CD4-positive, alpha-beta T cell treated with Interferon gamma for 1 hour (primary cell): ENCODE measurements at regions not wholly inside any gene's neighbourhood (a gene's known extent, or its start where the extent isn't known, plus 50 kb on each side); places are given as distances from the start of the nearest gene placed in this dataset.

Source experiments
- DNase-seq: peaks from one replicate; pipeline ENCODE4 v3.0.0-alpha.2; 2020

GRCh38 chr13:59607172-59607571 lies 556.6 kb downstream of the DIAPH3 start:
- no peak for DNase-seq

GRCh38 chr13:59607780-59608233 lies 555.9 kb downstream of the DIAPH3 start:
- DNase-seq: no peak

- no peak for DNase-seq
These were observed 554.3 kb downstream of the DIAPH3 start for GRCh38 chr13:59609421-59609820.
